ENCODE measurements at regions not wholly inside any gene's neighbourhood (a gene's known extent, or its start where the extent isn't known, plus 50 kb on each side); places are given as distances from the start of the nearest gene placed in this dataset.
"Not testable (repeated sequence)": the region's sequence is repeated elsewhere in the genome, so short reads cannot be mapped to it uniquely, and the experiment has no call there.

DNA sequence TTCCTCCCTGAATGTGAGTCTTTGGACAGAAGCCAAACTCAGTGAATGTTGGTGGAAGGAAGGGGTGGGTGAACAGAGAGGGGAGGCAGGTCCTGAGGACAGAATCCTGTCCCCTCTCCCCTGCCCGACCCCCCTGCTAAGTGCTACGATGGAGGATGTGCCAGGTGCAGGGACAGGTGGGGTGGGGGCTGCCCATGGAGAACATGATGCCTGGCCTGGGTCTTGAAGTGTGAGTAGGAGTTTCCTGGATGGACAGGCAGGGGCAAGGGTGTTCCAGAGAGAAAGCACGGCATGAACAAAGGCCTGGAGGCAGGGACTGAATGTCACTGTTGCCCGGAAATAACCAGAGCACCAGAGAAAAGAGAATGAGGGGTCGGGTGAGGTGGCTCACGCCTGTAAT, 445.1 kb downstream of the PTPRU start:
- not testable (repeated sequence) for DNase-seq

DNA sequence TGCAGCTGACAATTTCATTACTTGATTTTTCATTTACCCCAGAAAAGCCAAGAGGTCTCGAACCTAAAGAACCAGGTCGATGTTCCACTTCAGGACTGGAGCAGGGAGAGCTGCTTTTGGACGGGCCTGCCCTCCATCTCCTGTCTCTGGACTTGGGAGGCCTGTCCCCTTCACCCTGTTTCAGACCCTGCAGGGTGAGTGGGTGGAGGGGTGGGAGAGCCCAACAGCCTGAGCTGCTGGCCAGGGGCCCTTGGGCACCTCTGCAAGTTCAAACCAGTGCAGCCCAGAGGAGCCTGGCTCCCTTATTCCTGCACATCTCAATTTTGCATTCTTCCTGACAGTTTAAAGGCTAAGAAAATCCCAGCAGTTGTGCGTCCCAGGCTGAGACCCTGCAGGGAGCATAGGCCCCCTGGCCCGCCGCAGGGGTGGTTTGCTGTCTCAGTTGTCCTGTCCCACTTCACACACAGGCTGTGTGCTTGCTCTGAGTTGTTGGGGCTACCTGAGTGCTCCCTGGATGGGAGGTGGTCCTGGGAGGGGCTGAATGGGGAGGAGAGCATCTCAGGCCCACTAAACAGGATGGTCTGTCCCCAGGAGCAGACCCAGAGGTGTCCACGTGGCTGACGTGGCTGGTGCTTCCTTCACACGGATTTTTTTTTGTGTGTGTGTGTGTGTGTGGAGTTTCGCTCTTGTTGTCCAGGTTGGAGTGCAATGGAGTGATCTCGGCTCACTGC, 443.7 kb downstream of the PTPRU start:
- no peak for DNase-seq

DNA sequence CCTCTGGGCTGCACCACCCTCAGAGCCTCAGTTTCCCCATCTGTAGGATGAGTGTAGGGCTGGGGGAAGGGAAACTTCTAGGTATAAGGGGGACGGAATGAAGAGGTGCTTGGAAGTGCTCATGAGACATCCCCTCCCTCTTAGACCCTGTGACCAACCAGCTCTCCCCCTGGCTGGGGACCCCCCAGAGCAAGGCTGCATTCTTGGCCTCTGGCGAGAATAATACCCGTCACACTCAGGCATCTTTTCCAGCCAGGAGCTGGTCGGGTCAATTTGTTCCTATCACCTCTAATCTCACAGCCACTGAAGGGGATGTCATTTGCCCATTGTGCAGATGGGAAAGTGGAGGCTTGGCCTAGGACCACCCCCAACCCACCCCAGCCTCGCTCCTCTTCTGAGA, 443.0 kb downstream of the PTPRU start:
- no peak for DNase-seq

DNA sequence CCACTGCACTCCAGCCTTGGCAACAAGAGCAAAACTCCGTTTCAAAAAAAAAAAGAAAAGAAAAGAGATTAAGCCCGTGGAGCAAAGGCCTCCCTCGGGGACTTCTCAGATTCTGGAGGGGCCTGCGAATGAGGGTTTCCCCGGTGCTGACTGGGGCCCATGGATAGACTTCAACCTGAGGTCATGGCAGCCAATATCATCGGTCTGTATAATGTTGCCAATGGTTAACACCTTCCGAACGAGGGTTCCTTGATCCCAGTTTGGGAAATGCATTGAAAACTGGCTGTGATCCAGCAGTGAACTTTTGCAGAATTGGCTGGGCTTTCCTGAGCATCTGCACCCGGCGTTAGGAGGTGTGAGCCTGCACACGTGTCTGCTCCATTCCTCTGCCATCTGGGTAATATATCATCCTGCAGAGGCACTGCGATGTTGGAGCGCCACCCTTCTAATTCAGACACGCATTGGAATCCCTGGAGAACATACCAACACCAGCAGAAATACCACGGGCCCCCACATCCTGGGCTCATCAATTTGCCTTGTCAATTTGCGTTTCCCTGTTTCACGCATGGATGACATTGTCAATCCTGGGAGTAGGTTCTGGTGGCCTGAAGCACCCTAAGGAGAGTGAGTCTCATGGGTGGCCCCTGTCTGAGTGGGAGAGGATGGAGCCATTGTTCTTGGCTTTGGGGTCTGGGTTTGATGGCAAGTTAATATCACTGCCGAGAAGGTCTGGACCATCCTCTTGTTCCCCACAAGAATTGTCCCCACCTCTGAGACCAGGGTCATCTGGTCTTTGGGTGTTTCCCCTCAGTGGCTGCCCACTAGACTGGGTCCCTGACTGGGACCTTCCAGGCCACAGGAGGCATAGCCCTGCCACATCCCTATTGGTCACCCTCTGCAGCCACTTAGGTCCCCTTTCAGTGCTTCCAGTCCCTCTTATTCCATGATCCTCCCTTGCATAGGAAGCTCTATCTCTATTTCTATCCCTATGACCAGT, 441.0 kb downstream of the PTPRU start:
- DNase-seq, result no peak

DNA sequence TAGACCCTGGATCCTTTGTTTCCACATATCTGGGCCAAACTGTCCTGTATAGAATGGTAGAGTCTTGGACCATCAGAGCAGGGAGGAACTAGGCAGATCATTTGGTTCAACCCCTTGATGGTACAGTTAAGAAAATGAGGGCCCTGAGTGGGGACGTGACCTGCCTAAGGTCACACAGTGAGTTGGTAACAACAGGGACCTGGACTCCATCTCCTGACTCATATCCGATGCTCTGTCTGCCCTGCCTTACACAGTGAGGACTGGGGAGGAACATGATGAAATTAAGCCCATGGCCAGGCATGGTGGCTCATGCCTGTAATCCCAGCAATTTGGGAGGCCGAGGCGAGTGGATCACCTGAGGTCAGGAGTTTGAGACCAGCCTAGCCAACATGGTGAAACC, 440.2 kb downstream of the PTPRU start:
- no peak for DNase-seq

DNA sequence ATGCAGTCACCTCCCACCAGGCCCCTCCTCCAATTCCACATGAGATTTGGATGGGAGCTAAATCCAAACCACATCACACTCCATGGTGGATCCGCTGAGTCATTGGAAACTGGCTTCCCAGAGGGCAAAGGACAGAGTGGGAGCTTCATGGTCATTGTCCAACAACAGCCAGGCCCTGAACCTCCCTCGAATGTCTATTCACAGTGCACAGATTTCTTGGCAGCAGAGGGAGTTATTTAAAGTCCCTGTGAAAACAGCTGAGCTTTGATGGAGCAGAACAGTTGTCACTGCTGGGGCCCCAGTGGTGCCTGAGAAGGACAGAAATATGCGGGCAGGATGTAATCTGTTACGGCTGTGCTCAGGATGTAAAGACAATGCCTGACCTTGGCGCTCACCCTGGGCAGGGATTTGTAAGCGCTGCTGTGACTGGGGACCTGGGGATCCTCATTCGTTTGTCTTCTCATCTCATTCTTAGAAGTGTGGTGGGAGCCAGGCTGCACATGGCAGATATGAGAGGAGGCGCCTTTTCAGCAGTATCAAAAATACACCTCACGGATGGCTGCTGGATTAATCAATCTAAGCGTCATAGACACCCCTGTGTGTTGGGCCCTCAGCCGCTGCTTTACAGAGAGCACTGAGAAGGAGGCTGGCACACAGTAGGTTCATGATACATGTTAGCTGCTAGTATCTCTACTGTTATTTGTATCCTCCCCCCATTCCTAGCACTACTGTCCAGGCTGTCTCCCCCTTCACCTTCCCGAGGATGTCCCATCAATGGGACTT, 439.4 kb downstream of the PTPRU start:
- no peak for DNase-seq

DNA sequence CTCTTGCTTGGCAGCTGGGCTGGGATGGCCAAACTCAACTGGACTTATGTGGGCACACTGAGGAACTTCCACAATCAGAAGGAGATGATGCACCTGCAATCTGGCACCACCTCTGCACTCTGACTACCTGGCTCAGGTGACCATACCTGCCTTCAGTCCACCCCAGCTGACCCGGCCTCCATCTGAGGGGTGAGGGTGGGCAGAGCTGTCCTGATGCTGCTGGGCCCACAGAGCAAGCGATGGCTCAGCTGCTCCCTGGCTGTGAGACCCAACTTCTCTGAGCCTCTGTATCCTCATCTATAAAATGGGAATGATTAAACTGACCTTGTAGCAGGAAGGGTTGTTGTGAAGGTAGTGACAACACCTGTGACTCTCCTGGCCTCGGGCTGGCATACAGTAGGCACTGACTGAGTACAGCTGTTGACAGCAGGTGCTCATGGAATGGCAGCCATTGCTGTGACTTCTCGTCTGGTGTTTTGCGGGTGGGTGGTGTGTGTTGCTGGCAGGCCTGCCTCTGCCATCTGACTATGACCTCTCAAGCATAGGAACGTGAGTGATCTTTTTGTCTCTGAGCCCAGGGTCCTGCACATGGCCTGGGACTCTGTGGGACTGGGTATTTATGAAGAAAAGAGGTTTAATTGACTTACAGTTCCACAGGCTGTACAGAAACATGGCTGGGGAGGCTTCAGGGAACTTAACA, 438.5 kb downstream of the PTPRU start:
- DNase-seq, result no peak

DNA sequence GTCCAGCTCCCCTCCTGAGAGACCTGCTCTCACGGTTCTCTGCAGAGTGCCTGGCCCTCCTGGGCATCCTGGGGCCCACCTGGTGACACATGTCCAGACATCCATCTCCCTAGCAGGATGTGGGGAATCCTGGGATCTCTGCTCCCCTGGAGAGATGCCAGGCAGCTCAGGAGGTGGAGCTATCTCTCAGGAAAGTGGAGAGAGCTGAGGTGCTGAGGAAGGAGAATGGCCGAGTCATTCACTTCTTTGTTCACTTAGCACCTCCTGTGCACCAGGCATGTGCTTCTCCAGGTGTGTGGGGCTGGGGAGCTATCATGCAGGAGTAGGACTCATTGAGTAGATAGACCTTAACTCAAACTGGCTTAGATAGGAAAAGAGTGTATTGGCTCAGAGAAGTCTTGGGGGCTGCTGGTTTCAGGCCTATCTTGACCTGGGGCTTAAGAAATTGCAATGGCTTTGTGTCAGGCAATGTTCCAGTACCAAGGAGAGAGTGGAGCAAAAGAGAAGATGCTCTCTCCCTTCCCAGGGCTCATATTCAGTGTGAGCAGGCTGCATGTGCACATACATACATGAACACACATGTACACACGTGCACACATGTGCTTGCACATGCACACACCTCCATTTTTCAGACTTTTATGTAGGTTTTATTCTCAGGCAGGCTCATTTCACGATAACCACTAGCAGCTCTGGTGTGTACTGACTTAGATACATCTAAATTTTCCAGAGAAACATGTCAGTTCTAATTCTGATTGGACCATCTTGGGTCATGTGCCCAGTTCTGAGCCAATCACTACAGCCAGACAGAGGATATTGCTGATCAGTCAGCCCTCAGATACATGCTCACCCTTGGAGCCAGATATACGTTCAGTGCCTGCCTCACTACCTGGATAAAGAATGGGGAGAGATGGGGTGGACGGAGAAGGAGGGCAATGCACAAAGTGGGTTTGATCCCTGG, 437.6 kb downstream of the PTPRU start:
- DNase-seq, result no peak

DNA sequence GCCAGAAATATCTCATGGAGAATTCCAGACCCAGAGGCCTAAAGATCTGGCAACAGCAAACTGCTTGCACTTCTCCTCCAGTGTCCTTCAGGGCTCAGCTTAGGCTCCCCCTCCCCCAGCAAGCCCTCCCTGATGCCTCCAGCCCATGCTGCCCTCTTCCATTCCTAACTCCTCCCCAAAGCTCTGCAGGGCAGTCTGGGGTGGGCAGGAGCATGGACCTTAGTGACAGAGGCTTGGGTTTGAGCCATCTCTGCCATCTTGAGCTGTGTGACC, 436.8 kb downstream of the PTPRU start:
- no peak for DNase-seq

DNA sequence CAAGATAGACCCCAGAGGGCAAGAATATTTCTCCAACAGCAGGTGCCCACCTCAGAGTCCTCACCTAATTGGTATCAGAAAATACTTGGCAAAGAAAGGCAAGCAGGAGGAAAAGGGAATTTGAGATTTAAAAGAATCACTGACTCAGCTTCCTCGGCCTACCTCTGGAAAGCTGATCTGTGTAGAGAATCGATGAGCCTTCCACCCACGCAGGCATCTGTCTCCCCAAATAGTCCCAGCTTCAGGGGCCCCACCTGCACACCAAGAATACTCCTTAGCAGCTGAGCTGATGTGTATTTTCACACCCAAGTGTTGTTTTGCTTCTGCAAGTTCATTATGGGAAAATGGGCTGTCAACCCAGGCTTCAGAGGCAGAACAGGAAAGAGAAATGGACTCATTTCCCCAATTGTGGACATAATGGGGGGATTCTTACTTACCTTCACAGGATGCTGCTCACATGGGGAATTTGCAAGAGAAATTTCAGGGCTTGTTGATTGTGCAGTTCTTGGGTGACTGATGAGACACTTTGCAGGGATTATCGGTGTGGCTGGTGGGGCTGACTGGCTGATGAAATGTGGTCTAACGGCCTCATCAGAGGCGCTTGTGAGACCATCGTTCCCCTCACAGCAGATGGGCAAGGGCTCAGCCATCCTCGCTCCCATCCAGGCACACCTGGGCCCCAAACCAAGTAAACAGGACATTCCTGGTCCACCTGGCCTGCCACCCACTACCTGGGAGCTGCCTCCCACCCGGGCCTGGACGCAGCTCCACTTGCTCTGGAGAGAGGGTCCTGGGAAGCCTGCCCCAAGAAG, 436.3 kb downstream of the PTPRU start:
- DNase-seq, result no peak

DNA sequence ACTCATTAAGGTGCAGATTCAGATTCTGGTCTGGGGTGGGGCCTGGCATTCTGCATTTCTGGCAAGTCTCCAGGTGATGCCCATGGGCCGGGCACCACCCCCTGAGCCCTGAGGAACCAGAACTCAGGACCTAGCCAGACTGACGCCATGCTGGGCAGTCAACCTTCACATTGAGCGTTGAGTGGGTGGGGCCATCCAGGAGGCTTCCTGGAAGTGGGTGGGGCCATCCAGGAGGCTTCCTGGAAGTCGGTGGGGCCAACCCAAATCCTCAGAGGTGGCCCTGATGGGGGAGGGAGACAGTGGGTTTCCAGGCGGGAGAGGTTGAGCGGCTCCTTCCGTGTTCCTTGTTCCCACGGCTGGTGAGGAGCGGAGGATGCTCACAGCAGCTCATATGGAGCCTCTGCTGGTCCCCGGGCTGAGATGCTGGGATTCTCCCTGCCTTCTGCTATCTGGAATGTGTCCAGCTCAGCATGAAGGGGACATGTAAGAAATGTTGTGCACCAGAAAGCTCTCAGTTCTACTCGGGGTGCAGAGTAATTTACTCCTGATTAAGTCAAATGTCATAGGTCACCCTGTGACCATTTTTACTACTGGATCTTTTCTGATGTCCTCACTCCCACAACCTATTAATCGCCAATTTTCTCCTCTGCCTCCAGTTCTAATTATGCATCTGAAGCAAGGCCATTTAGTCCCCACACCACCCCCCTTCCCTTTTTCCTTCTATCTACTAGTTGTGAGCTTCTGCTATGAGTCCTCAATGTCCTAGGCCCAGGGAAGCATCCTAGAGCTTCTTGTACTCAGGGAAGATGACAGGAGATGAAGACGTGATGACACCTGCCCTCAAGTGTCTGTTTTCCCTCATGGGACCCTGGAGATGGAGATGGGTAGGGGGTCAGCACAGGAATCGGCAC, 435.4 kb downstream of the PTPRU start:
- no peak for DNase-seq

DNA sequence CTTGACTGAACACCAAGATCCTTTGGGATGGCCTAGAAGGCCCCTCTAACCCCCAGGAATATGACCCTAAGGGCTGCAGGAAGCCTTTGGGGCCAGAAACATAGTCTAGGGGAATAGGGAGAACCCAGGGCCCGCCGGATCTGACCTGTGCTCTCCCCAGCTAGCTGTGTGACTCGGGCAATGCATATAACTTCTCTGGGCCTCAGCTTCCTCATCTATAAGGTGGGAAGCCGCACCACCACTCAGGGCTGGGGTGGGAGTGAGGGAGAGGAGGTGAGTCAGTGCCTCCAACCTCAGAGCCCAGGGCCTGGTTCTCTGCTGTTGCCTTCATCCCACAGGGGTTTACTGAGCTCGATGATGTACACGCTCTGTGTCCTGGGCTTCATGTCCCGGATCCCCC, 434.4 kb downstream of the PTPRU start:
- DNase-seq, result no peak

DNA sequence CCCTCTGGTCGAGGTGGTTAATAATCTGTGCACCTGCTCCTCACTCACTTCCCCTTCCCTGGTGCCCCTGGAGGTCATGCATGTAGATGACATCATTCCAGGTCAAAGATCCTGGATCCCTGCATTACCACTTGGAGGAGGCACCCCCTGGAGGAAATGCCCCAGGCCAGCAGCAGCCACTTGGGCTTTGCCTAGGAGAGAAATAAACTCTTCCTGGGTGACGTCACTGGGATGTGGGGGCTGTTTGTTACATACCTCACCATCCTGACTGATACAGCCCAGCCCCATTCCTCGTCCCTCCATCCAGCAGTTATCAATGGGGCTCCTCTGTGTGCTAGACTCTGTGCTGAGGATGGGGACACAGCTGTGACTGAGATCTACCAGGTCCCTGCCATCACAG, 433.6 kb downstream of the PTPRU start:
- no peak for DNase-seq

DNA sequence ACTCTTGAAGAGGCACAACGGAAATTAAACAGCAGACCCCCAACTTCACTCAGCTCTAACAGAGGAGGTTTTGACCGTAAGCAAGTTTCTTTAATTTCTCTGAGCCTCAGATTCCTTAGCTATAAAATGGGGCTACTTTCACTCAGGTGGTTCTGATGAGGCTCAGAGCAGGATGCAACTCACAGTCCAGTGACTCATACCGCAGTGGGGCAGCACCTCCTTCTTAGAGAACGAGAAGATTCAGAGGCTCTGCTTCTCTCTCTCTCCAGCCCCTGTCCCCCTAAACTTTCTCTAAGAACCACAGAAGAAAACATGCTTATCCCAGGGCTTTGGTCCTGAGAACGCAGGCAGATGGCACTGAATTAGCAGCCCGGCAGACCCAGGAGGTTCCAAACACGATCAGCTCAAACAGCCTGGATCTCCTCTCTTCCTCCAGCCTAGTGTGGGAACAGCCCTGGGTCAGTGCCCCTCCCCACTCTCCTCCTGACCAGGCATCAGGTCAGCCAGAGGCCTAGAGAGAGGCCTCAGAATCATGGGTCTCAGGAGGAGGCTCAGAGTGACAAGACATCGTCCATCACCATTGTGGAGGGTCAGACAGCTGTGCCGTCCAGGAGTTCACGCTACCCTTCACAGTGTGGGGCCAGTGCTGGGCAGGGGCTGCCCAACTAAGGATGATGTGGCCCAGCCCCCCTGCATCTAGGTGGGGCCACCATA, 433.0 kb downstream of the PTPRU start:
- no peak for DNase-seq

DNA sequence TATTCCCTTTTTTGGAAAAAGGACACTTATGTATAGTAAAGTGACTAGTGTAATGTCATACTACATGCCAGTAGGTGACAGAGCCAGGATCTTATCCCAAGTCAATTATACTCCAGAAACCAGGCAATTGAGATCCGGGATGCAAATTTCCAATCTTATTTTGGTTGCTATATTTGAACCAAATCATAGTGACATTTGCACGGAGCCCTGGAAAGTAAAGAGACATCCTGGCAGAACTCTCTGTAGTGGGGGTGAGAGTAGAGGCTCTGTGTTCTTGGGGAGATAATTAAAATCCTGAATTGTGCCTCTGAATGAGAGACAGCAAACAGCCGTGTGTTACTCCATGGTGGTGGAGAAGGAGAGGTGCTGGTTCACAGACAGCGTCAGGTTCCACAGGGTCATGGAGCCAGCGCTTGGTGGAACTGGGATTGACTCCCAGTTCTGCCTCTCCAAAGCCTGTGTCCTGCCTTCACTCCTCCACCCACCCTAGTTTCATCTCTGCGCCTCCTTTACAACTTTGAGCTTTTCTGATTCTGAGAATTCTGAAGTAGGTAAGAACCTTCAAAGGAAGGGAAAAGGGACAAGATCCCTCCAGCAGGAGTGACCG, 432.3 kb downstream of the PTPRU start:
- no peak for DNase-seq

DNA sequence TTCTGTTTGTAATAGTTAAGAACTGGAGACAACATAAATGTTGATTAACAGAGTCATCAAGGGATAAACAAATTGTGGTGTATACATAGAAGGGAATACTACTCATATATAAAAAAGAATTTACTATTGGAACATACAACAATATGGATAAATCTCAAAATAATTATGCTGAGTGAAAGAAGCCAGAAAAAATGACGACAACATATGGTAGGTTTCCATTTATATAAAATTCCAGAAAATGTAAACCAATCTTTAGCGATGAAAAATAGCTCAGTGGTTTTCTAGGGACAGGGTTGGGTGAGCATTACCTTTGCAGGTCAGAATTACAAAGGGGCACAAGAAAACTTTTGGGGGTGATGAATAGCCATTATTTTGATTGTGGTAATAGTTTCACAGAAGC, 431.6 kb downstream of the PTPRU start:
- no peak for DNase-seq

DNA sequence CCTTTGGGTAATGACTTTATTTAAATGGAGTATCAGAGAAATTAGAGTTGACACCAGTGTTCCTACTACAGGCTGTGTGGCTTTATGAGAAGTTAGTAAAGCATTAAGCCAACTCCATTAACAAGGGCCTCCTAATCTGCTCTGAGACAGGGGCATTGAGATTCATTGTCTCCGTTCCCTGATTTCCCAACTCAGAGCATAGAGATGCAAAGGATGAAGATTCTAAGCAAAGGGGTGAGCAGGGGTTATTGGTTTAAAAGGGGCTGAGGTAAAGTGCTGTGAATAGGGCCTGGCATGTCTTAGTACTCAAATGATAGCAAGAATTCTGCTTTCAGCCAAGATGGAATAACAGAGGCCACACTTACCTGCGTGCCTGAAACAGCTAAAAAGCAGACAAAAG, 428.4 kb downstream of the PTPRU start:
- DNase-seq, result no peak

DNA sequence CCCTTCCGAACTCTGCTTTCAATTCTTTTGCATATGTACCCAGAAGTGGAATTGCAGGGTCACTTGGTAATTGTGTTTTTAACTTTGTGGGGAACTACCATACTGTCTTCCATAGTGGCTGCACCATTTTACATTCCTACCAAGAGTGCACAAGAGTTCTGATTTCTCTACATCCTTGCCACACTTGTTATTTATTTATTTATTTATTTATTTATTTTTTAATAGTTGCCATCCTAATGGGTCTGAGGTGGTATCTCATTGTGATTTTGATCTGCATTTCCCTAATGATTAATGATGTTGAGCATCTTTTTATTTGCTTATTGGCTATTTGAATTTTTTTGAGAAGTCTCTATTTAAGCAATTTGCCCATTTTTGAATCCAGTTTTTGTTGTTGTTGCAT, 422.4 kb downstream of the PTPRU start:
- no peak for DNase-seq

DNA sequence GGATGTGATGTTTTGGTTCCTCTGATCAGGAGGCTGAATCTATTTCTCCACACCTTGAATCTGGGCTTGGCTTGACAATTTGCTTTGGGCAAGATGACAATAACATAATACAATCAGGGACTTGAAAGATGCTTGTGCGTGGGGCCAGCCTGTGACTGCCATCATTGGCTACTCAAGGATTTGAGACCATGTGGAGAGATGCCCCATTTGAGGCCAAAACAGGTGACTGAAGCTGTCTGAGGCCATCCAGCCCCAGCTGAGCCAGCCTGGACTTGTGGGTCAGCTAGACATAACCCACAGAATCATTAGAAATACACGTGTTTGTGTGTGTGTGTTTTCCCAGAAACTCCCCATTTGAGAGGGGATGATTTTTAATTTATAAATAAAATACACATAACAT, 421.5 kb downstream of the PTPRU start:
- no peak for DNase-seq

All from GDM1 (cell line).